HCT116 (cell line): ENCODE measurements at regions not wholly inside any gene's neighbourhood (a gene's known extent, or its start where the extent isn't known, plus 50 kb on each side); places are given as distances from the start of the nearest gene placed in this dataset.

ENCODE experiments used
- ATAC-seq: fragments of 200-7000 bp; cut with Tn5 transposase; 2 replicates; pipeline ENCODE4 v1.9.1; 2020; ENCODE audit warnings: mild to moderate bottlenecking, moderate library complexity
- BruUV-seq: library from RNA; stranded (reverse); fragments of 400-500 nt; replicated peaks from 2 replicates; lab custom pipeline; 2021; lab: Mats Ljungman, UMichigan
- CTCF ChIA-PET: fragments of 300-600 bp; sonication (Branson Sonifier 250); formaldehyde crosslinking; loops from one replicate; lab custom pipeline; 2021; ENCODE audit warnings: antibody characterized with exemption; lab: Charles Lee
- POLR2A ChIA-PET: fragments of 300-600, 350-600 bp; sonication (Branson Sonifier 250); formaldehyde crosslinking; loops from one replicate; lab custom pipeline; 2021; ENCODE audit warnings: antibody characterized with exemption; lab: Charles Lee
- RAD21 ChIA-PET, 2 experiments: fragments of 300-600 bp; sonication (Branson Sonifier 250); formaldehyde crosslinking; loops; one replicate each; lab custom pipeline; 2023; ENCODE audit warnings: low total read pairs in 2 of 2; ENCODE audit not compliant: uncharacterized antibody in 2 of 2, unreplicated experiment in 2 of 2, low non-redundant PET in 1 of 2; lab: Charles Lee
- DNase-seq: peaks from one replicate; pipeline ENCODE4 v3.0.0-alpha.2; 2010; ENCODE audit warnings: low read depth, low spot score
- H2AFZ ChIP-seq: fragments of 200-600 bp; shearing (Covaris generic), sonication (generic); 2 replicates; pipeline ENCODE4 v1.6.1; 2017; ENCODE audit warnings: low read depth, mixed run types, mixed read lengths, antibody characterized with exemption, low read length; ENCODE audit not compliant: poor library complexity, severe bottlenecking
- H3K27ac ChIP-seq: 2 replicates; pipeline ENCODE4 v1.5.1; 2012; ENCODE audit warnings: low read depth, low read length
- H3K27me3 ChIP-seq: fragments of 200-600 bp; sonication (generic); 2 replicates; pipeline ENCODE4 v1.6.1; 2016; ENCODE audit warnings: mixed run types, low read length, mixed read lengths; ENCODE audit not compliant: insufficient read depth
- H3K36me3 ChIP-seq, 2 experiments: fragments of 200-500 bp in 1 of 2; fragments of 200-600 bp in 1 of 2; sonication (Bioruptor generic) in 1 of 2; sonication (generic) in 1 of 2; 2 replicates each; pipeline versions ENCODE4 v1.5.1 to v1.6.1; 2014 to 2016; ENCODE audit warnings: low read length in 2 of 2, inconsistent platforms in 1 of 2, mixed read lengths in 1 of 2, mixed run types in 1 of 2; ENCODE audit not compliant: insufficient read depth in 2 of 2, control insufficient read depth in 1 of 2
- H3K4me1 ChIP-seq, 2 experiments: fragments of 200-600 bp in 1 of 2; sonication (generic) in 1 of 2; 2 replicates each; pipeline versions ENCODE4 v1.5.1 to v1.6.1; 2012 to 2017; ENCODE audit warnings: low read length in 2 of 2, inconsistent platforms in 1 of 2, mild to moderate bottlenecking in 1 of 2, mixed read lengths in 1 of 2, mixed run types in 1 of 2, moderate library complexity in 1 of 2; ENCODE audit not compliant: insufficient read depth in 2 of 2, control insufficient read depth in 1 of 2
- H3K4me2 ChIP-seq: fragments of 200-600 bp; sonication (generic); 2 replicates; pipeline ENCODE4 v1.6.1; 2017; ENCODE audit warnings: mixed run types, low read length, mixed read lengths
- H3K4me3 ChIP-seq, 2 experiments: fragments of 200-600 bp in 1 of 2; sonication (generic) in 1 of 2; replicated peaks in 1 of 2; 2 replicates each; pipeline ENCODE4 v1.5.1; 2011 to 2016; ENCODE audit warnings: low read length in 2 of 2, control low read depth in 1 of 2, low read depth in 1 of 2, mild to moderate bottlenecking in 1 of 2, mixed read lengths in 1 of 2, mixed run types in 1 of 2
- H3K79me2 ChIP-seq: fragments of 200-600 bp; sonication (generic); 2 replicates; pipeline ENCODE4 v1.6.1; 2017; ENCODE audit warnings: mild to moderate bottlenecking, mixed run types, low read length, moderate library complexity, mixed read lengths; ENCODE audit not compliant: insufficient read depth
- H3K9ac ChIP-seq: fragments of 200-600 bp; sonication (generic); 2 replicates; pipeline ENCODE4 v1.6.1; 2016; ENCODE audit warnings: low read length, mixed read lengths
- H3K9me2 ChIP-seq: fragments of 200-600 bp; sonication (generic), shearing (Covaris generic); 2 replicates; pipeline ENCODE4 v1.6.1; 2017; ENCODE audit warnings: mixed run types, mild to moderate bottlenecking, moderate library complexity; ENCODE audit not compliant: insufficient read depth
- H3K9me3 ChIP-seq, 2 experiments: fragments of 200-500 bp in 1 of 2; fragments of 200-600 bp in 1 of 2; sonication (Bioruptor generic) in 1 of 2; sonication (generic) in 1 of 2; 2 replicates each; pipeline ENCODE4 v1.6.1; 2014 to 2017; ENCODE audit warnings: low read length in 2 of 2, mixed read lengths in 2 of 2, inconsistent platforms in 1 of 2, low read depth in 1 of 2, mild to moderate bottlenecking in 1 of 2, mixed run types in 1 of 2, moderate library complexity in 1 of 2; ENCODE audit not compliant: control insufficient read depth in 1 of 2, insufficient read depth in 1 of 2
- H4K20me1 ChIP-seq: fragments of 200-600 bp; sonication (generic), shearing (Covaris generic); 2 replicates; pipeline ENCODE4 v1.6.1; 2017; ENCODE audit warnings: mixed run types, mild to moderate bottlenecking, moderate library complexity; ENCODE audit not compliant: insufficient read depth
- CBX3 ChIP-seq: IDR thresholded peaks from 2 replicates; pipeline ENCODE4 v1.6.1; 2012; ENCODE audit warnings: low read depth
- EGR1 ChIP-seq: IDR thresholded peaks from 2 replicates; pipeline ENCODE4 v1.6.1; 2012; ENCODE audit warnings: low read depth
- EZH2 ChIP-seq: fragments of 200-600 bp; sonication (generic); IDR thresholded peaks from 2 replicates; pipeline ENCODE4 v1.6.1; 2017; ENCODE audit warnings: antibody characterized with exemption, mixed run types
- EZH2phosphoT487 ChIP-seq: fragments of 200-600 bp; IDR thresholded peaks from 2 replicates; pipeline ENCODE4 v1.6.1; 2018; ENCODE audit warnings: antibody characterized with exemption, borderline replicate concordance
- FOSL1 ChIP-seq: IDR thresholded peaks from 2 replicates; pipeline ENCODE4 v1.6.1; 2012; ENCODE audit warnings: low read depth
- JUND ChIP-seq: IDR thresholded peaks from 2 replicates; pipeline ENCODE4 v1.6.1; 2012
- POLR2A ChIP-seq: IDR thresholded peaks from 2 replicates; pipeline ENCODE4 v1.7.0; 2011; ENCODE audit warnings: borderline replicate concordance; ENCODE audit not compliant: insufficient read depth, insufficient read length; ENCODE audit errors: extremely low read depth
- SIN3A ChIP-seq: IDR thresholded peaks from 2 replicates; pipeline ENCODE4 v1.6.1; 2012; ENCODE audit warnings: low read depth
- SRF ChIP-seq: IDR thresholded peaks from 2 replicates; pipeline ENCODE4 v1.6.1; 2012; ENCODE audit warnings: low read depth
- TCF7L2 ChIP-seq: IDR thresholded peaks from 2 replicates; pipeline ENCODE4 v1.7.0; 2011; ENCODE audit warnings: borderline replicate concordance, inconsistent platforms; ENCODE audit not compliant: insufficient read depth, insufficient read length; ENCODE audit errors: extremely low read depth
- ZFX ChIP-seq: fragments of 450-650 bp; IDR thresholded peaks from 2 replicates; pipeline ENCODE4 v1.6.1; 2017
- ZNF274 ChIP-seq: fragments of 200-500 bp; sonication (Bioruptor generic); IDR thresholded peaks from 2 replicates; pipeline ENCODE4 v1.6.1; 2014; ENCODE audit warnings: mild to moderate bottlenecking, low read depth, low read length, inconsistent platforms
- intact Hi-C: fragments of 100-400 bp; cut with micrococcal nuclease; formaldehyde crosslinking; loops from 2 replicates; pipeline ENCODE4 v1.10.0; 2022
- TF ChIP-seq, protein P1 (sequence below), 3 experiments: fragments of 200-600 bp in 1 of 3; sonication (generic) in 1 of 3; IDR thresholded peaks in 2 of 3; conservative IDR thresholded peaks in 1 of 3; 2 replicates each; pipeline ENCODE4 v1.5.1; 2012 to 2017; ENCODE audit warnings: low read depth in 2 of 3, low read length in 2 of 3, antibody characterized with exemption in 1 of 3, borderline replicate concordance in 1 of 3, control low read depth in 1 of 3, mild to moderate bottlenecking in 1 of 3, mixed read lengths in 1 of 3, mixed run types in 1 of 3, moderate library complexity in 1 of 3; ENCODE audit not compliant: insufficient read depth in 1 of 3
- TF ChIP-seq, protein P2 (sequence below): IDR thresholded peaks from 2 replicates; pipeline ENCODE4 v1.6.1; 2012; ENCODE audit warnings: low read depth
- TF ChIP-seq, protein P3 (sequence below): IDR thresholded peaks from 2 replicates; pipeline ENCODE4 v1.6.1; 2011; ENCODE audit warnings: mild to moderate bottlenecking, low read length, moderate library complexity; ENCODE audit not compliant: insufficient replicate concordance; ENCODE audit errors: extremely low read depth
- TF ChIP-seq, protein P4 (sequence below): IDR thresholded peaks from 2 replicates; pipeline ENCODE4 v1.6.1; 2012
- TF ChIP-seq, protein P5 (sequence below): IDR thresholded peaks from 2 replicates; pipeline ENCODE4 v1.6.1; 2012

DNA sequence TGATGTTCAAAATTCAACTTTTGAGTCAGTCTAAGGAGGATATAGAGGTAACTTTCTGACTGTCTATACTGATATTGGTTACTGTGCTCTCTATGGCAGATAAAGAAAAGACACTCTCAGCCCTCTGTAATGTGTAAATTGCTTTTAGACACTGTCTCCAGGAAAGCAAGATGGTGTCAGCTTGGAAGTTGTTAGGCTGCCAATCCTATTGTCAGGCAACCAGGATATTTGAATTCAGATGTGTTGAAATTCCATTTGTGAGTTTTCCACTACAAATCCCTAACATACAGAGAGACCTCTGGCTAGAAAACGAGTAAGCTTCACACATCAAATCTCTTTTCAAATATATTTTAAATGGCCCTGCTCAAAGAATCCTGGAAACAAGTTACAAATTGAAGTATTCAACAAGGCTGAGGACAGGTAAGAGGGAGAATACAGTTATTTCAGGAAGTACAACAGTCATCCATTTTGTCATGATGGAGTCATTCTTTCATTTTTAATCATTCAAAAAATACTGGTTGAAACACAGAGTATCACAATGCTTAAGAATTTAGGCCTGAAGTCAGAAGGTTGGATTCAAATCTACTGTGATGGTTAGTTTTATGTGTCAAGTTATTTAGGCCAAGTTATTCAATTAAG is 312.0 kb downstream of the OLFM4 start:
- TF ChIP-seq, protein P1, sequence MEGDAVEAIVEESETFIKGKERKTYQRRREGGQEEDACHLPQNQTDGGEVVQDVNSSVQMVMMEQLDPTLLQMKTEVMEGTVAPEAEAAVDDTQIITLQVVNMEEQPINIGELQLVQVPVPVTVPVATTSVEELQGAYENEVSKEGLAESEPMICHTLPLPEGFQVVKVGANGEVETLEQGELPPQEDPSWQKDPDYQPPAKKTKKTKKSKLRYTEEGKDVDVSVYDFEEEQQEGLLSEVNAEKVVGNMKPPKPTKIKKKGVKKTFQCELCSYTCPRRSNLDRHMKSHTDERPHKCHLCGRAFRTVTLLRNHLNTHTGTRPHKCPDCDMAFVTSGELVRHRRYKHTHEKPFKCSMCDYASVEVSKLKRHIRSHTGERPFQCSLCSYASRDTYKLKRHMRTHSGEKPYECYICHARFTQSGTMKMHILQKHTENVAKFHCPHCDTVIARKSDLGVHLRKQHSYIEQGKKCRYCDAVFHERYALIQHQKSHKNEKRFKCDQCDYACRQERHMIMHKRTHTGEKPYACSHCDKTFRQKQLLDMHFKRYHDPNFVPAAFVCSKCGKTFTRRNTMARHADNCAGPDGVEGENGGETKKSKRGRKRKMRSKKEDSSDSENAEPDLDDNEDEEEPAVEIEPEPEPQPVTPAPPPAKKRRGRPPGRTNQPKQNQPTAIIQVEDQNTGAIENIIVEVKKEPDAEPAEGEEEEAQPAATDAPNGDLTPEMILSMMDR (IDR thresholded peaks at IDR 0.05 in 2 of 3, conservative IDR thresholded peaks at IDR 0.05 in 1 of 3; ENCODE audit: borderline replicate concordance in 1 of 3, insufficient read depth in 1 of 3, low read depth in 2 of 3, low read length in 2 of 3), result no peak
- TF ChIP-seq EZH2 (no peak), SRF (no peak), TCF7L2 (no peak), CBX3 (no peak), ZNF274 (no peak), EGR1 (no peak), ZFX (no peak), SIN3A (no peak), FOSL1 (no peak), EZH2phosphoT487 (no peak), JUND (no peak), POLR2A (no peak)
- TF ChIP-seq, protein P2, sequence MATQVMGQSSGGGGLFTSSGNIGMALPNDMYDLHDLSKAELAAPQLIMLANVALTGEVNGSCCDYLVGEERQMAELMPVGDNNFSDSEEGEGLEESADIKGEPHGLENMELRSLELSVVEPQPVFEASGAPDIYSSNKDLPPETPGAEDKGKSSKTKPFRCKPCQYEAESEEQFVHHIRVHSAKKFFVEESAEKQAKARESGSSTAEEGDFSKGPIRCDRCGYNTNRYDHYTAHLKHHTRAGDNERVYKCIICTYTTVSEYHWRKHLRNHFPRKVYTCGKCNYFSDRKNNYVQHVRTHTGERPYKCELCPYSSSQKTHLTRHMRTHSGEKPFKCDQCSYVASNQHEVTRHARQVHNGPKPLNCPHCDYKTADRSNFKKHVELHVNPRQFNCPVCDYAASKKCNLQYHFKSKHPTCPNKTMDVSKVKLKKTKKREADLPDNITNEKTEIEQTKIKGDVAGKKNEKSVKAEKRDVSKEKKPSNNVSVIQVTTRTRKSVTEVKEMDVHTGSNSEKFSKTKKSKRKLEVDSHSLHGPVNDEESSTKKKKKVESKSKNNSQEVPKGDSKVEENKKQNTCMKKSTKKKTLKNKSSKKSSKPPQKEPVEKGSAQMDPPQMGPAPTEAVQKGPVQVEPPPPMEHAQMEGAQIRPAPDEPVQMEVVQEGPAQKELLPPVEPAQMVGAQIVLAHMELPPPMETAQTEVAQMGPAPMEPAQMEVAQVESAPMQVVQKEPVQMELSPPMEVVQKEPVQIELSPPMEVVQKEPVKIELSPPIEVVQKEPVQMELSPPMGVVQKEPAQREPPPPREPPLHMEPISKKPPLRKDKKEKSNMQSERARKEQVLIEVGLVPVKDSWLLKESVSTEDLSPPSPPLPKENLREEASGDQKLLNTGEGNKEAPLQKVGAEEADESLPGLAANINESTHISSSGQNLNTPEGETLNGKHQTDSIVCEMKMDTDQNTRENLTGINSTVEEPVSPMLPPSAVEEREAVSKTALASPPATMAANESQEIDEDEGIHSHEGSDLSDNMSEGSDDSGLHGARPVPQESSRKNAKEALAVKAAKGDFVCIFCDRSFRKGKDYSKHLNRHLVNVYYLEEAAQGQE, result no peak
- TF ChIP-seq, protein P3, sequence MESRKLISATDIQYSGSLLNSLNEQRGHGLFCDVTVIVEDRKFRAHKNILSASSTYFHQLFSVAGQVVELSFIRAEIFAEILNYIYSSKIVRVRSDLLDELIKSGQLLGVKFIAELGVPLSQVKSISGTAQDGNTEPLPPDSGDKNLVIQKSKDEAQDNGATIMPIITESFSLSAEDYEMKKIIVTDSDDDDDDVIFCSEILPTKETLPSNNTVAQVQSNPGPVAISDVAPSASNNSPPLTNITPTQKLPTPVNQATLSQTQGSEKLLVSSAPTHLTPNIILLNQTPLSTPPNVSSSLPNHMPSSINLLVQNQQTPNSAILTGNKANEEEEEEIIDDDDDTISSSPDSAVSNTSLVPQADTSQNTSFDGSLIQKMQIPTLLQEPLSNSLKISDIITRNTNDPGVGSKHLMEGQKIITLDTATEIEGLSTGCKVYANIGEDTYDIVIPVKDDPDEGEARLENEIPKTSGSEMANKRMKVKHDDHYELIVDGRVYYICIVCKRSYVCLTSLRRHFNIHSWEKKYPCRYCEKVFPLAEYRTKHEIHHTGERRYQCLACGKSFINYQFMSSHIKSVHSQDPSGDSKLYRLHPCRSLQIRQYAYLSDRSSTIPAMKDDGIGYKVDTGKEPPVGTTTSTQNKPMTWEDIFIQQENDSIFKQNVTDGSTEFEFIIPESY, result no peak
- TF ChIP-seq, protein P4, sequence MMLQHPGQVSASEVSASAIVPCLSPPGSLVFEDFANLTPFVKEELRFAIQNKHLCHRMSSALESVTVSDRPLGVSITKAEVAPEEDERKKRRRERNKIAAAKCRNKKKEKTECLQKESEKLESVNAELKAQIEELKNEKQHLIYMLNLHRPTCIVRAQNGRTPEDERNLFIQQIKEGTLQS, result no peak
- TF ChIP-seq, protein P5, sequence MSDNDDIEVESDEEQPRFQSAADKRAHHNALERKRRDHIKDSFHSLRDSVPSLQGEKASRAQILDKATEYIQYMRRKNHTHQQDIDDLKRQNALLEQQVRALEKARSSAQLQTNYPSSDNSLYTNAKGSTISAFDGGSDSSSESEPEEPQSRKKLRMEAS, result no peak
- Histone ChIP-seq H3K36me3 (no peaks in the 10 kb centered on the region), H3K27me3 (no peaks in the 10 kb centered on the region), H4K20me1 (no peaks in the 10 kb centered on the region), H3K4me3 (no peak overlapping the region), H3K4me2 (no peak overlapping the region), H3K9me3 (peaks cover 7 to 20% of the 10 kb centered on the region in 2 experiments; a peak in 3 of 4 replicates), H3K79me2 (no peaks in the 10 kb centered on the region), H3K9ac (no peak overlapping the region), H3K4me1 (no peaks in the 10 kb centered on the region), H3K9me2 (no peaks in the 10 kb centered on the region), H2AFZ (no peak overlapping the region), H3K27ac (no peak overlapping the region)
- ATAC-seq, result no peak
- ChIA-PET RAD21 (no interaction called here), CTCF (no interaction called here), POLR2A (no interaction called here)
- DNase-seq, result no peak
- BruUV-seq, result no TSS peak
- intact Hi-C loops, result no loop called here
